Fibroblast of lung (primary cell): ENCODE measurements at regions not wholly inside any gene's neighbourhood (a gene's known extent, or its start where the extent isn't known, plus 50 kb on each side); places are given as distances from the start of the nearest gene placed in this dataset.

Experiments
- DNase-seq, 2 donors: peaks; one replicate each; pipeline versions ENCODE4 v3.0.0 to v3.0.0-alpha.2; 2010; ENCODE audit warnings: low read depth in 2 of 2
- H2AFZ ChIP-seq: 2 replicates; pipeline ENCODE4 v1.5.1; 2012; ENCODE audit warnings: low read length, control low read depth, inconsistent platforms
- H3K27ac ChIP-seq: 2 replicates; pipeline ENCODE4 v1.5.1; 2011; ENCODE audit warnings: low read length, control low read depth; ENCODE audit not compliant: insufficient read depth
- H3K27me3 ChIP-seq: 2 replicates; pipeline ENCODE4 v1.5.1; 2011; ENCODE audit warnings: mild to moderate bottlenecking, low read length; ENCODE audit not compliant: control insufficient read depth, insufficient read depth
- H3K36me3 ChIP-seq: 2 replicates; pipeline ENCODE4 v1.5.1; 2011; ENCODE audit warnings: low read length; ENCODE audit not compliant: control insufficient read depth, insufficient read depth
- H3K4me1 ChIP-seq: 2 replicates; pipeline ENCODE4 v1.5.1; 2011; ENCODE audit warnings: low read length; ENCODE audit not compliant: control insufficient read depth, insufficient read depth; ENCODE audit errors: extremely low read depth
- H3K4me2 ChIP-seq: 2 replicates; pipeline ENCODE4 v1.5.1; 2011; ENCODE audit warnings: low read length, control low read depth; ENCODE audit not compliant: insufficient read depth; ENCODE audit errors: extremely low read depth
- H3K4me3 ChIP-seq, 4 experiments: fragments of 200-600 bp in 1 of 4; sonication (generic) in 1 of 4; replicated peaks in 1 of 4; 2 replicates each; pipeline ENCODE4 v1.5.1; 2011 to 2016; ENCODE audit warnings: low read length in 4 of 4, low read depth in 3 of 4, mild to moderate bottlenecking in 3 of 4, control low read depth in 2 of 4, inconsistent platforms in 1 of 4, mixed read lengths in 1 of 4; ENCODE audit not compliant: insufficient read depth in 1 of 4; ENCODE audit errors: control extremely low read depth in 1 of 4
- H3K79me2 ChIP-seq: 2 replicates; pipeline ENCODE4 v1.5.1; 2012; ENCODE audit warnings: mild to moderate bottlenecking, low read length, inconsistent platforms; ENCODE audit not compliant: control insufficient read depth, insufficient read depth
- H3K9ac ChIP-seq: 2 replicates; pipeline ENCODE4 v1.5.1; 2011; ENCODE audit warnings: mild to moderate bottlenecking, low read length, control low read depth; ENCODE audit not compliant: insufficient read depth
- H3K9me3 ChIP-seq: 2 replicates; pipeline ENCODE4 v1.5.1; 2012; ENCODE audit warnings: low read depth, low read length; ENCODE audit not compliant: control insufficient read depth, insufficient read depth
- H4K20me1 ChIP-seq: 2 replicates; pipeline ENCODE4 v1.5.1; 2011; ENCODE audit warnings: low read length; ENCODE audit not compliant: control insufficient read depth, insufficient read depth; ENCODE audit errors: extremely low read depth
- EZH2 ChIP-seq: IDR thresholded peaks from 2 replicates; pipeline ENCODE4 v1.5.1; 2012; ENCODE audit warnings: low read length, control low read depth, mild to moderate bottlenecking; ENCODE audit errors: missing control alignments
- TF ChIP-seq, protein P1 (sequence below), 2 donors: IDR thresholded peaks in 1 of 2; conservative IDR thresholded peaks in 1 of 2; 1 replicate in 1 of 2; 2 replicates in 1 of 2; pipeline ENCODE4 v1.5.1; 2011 to 2012; ENCODE audit warnings: low read length in 2 of 2, control low read depth in 1 of 2, inconsistent platforms in 1 of 2, low read depth in 1 of 2, mild to moderate bottlenecking in 1 of 2

GRCh38 chr9:90451804-90452203 is 190.8 kb downstream of the DIRAS2 start:
- DNase-seq: no peak
- no peak overlapping the region for H3K4me2 ChIP-seq
- H3K36me3 ChIP-seq: no peaks in the 10 kb centered on the region
- no peaks in the 10 kb centered on the region for H4K20me1 ChIP-seq
- H3K9ac ChIP-seq: no peak overlapping the region
- no peaks in the 10 kb centered on the region for H3K27me3 ChIP-seq
- TF ChIP-seq, protein P1, sequence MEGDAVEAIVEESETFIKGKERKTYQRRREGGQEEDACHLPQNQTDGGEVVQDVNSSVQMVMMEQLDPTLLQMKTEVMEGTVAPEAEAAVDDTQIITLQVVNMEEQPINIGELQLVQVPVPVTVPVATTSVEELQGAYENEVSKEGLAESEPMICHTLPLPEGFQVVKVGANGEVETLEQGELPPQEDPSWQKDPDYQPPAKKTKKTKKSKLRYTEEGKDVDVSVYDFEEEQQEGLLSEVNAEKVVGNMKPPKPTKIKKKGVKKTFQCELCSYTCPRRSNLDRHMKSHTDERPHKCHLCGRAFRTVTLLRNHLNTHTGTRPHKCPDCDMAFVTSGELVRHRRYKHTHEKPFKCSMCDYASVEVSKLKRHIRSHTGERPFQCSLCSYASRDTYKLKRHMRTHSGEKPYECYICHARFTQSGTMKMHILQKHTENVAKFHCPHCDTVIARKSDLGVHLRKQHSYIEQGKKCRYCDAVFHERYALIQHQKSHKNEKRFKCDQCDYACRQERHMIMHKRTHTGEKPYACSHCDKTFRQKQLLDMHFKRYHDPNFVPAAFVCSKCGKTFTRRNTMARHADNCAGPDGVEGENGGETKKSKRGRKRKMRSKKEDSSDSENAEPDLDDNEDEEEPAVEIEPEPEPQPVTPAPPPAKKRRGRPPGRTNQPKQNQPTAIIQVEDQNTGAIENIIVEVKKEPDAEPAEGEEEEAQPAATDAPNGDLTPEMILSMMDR (conservative IDR thresholded peaks at IDR 0.05 in 1 of 2, IDR thresholded peaks at IDR 0.05 in 1 of 2; ENCODE audit: low read depth in 1 of 2, low read length in 2 of 2): no peak
- no peak for TF ChIP-seq EZH2
- H3K9me3 ChIP-seq: no peaks in the 10 kb centered on the region
- no peak overlapping the region for H3K27ac ChIP-seq
- no peaks in the 10 kb centered on the region for H3K4me1 ChIP-seq
- H3K79me2 ChIP-seq: no peaks in the 10 kb centered on the region
- H3K4me3 ChIP-seq: no peak overlapping the region
- H2AFZ ChIP-seq: no peak overlapping the region

DNA sequence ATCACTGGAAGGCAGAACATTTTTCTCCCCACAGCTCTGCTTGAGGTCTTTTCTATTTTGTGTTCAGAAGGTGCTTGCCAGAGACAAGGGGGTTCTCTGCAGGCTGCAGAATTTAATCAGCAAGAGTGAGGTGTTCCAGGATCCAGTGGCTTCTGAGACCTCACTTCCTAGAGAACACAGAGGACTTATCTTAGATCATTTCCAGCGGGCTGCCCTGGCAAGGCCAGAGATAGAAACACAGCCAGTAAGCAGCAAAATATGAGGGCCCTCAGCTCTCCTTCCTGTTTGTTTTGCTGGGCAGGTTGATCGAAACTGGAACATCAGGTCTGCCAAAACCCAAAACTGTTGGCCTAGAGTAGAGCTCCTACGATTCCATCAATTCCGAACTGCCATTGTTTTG is 187.3 kb downstream of the DIRAS2 start:
- Histone ChIP-seq H3K27me3 (no peaks in the 10 kb centered on the region), H3K9me3 (no peaks in the 10 kb centered on the region), H3K27ac (no peak overlapping the region), H3K4me1 (no peaks in the 10 kb centered on the region), H3K79me2 (no peaks in the 10 kb centered on the region), H3K9ac (no peak overlapping the region), H3K36me3 (no peaks in the 10 kb centered on the region), H3K4me2 (no peak overlapping the region), H2AFZ (no peak overlapping the region), H3K4me3 (no peak overlapping the region), H4K20me1 (no peaks in the 10 kb centered on the region)
- DNase-seq: no peak
- TF ChIP-seq, protein P1 (conservative IDR thresholded peaks at IDR 0.05 in 1 of 2, IDR thresholded peaks at IDR 0.05 in 1 of 2; ENCODE audit: low read depth in 1 of 2, low read length in 2 of 2): no peak
- no peak for TF ChIP-seq EZH2

- no peak overlapping the region for H2AFZ ChIP-seq
- no peaks in the 10 kb centered on the region for H3K4me1 ChIP-seq
- H3K27ac ChIP-seq: no peak overlapping the region
- H3K27me3 ChIP-seq: no peaks in the 10 kb centered on the region
- H4K20me1 ChIP-seq: no peaks in the 10 kb centered on the region
- no peaks in the 10 kb centered on the region for H3K9me3 ChIP-seq
- no peaks in the 10 kb centered on the region for H3K79me2 ChIP-seq
- DNase-seq: no peak
- TF ChIP-seq, protein P1 (conservative IDR thresholded peaks at IDR 0.05 in 1 of 2, IDR thresholded peaks at IDR 0.05 in 1 of 2; ENCODE audit: low read depth in 1 of 2, low read length in 2 of 2): no peak
- no peak for TF ChIP-seq EZH2
- no peak overlapping the region for H3K9ac ChIP-seq
- H3K36me3 ChIP-seq: no peaks in the 10 kb centered on the region
- no peak overlapping the region for H3K4me2 ChIP-seq
- H3K4me3 ChIP-seq: no peak overlapping the region
Observed at GRCh38 chr9:90457386-90458190, 185.0 kb downstream of the DIRAS2 start.
